ENCODE measurements at regions not wholly inside any gene's neighbourhood (a gene's known extent, or its start where the extent isn't known, plus 50 kb on each side); places are given as distances from the start of the nearest gene placed in this dataset.

DNA sequence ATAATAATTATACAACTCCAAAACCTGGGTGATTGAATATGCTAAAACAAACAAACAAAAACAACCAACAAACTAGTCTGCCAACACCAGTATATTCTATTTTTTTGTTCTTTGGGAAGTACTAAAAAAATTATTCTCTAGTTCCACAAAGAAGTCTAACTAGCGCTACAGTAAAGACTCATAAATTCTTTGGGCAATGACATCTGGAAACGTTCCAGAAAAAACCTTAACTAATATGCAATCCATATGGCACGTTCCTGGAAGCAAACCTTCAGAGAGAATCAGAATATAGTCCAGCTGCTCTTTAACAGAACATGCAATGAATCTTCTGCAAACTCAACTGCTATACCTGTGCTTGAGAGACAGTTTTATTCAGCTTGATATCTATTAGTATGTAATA is 500.1 kb downstream of the TRAM1L1 start:
- DNase-seq (ENCODE audit: extremely low read depth, low read depth) = no peak
- TF ChIP-seq, protein P1, sequence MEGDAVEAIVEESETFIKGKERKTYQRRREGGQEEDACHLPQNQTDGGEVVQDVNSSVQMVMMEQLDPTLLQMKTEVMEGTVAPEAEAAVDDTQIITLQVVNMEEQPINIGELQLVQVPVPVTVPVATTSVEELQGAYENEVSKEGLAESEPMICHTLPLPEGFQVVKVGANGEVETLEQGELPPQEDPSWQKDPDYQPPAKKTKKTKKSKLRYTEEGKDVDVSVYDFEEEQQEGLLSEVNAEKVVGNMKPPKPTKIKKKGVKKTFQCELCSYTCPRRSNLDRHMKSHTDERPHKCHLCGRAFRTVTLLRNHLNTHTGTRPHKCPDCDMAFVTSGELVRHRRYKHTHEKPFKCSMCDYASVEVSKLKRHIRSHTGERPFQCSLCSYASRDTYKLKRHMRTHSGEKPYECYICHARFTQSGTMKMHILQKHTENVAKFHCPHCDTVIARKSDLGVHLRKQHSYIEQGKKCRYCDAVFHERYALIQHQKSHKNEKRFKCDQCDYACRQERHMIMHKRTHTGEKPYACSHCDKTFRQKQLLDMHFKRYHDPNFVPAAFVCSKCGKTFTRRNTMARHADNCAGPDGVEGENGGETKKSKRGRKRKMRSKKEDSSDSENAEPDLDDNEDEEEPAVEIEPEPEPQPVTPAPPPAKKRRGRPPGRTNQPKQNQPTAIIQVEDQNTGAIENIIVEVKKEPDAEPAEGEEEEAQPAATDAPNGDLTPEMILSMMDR (IDR thresholded peaks at IDR 0.05; ENCODE audit: low read depth, low read length) = no peak

DNA sequence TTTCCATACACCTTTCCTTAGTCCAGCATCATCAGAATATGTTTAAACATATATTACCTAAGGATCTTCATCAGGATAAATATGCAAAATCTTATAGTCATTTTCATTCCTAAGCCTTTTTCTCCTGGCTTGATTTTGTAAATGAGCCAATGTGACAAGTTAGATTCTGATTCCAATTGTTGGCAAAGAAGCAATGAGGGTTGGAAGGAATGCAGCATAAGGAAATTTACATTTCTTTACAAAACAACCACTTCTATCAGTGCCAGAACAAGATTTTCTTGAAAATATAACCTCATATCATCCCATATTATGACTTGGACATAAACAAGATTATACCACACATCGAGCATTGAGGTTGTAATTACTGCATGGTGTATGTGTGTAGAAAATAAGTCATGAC is 508.1 kb downstream of the TRAM1L1 start:
- TF ChIP-seq, protein P1 (IDR thresholded peaks at IDR 0.05; ENCODE audit: low read depth, low read length) = no peak

DNA sequence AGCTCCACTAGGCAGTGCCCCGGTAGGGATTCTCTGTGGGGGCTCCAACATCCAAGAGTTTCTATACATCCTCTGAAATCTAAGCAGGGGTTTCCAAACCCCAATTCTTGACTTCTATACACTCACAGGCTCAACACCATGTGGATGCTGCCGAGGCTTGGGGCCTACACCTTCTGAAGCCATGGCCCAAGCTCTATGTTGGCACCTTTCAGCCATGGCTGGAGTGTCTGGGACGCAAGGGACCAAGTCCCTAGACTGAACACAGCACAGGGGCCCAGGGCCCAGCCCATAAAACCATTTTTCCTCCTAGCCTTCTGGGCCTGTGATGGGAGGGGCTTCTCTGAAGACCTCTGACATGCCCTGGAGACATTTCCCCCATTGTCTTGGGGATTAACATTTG is 511.8 kb downstream of the TRAM1L1 start:
- DNase-seq (ENCODE audit: extremely low read depth, low read depth) = no peak
- TF ChIP-seq, protein P1 (IDR thresholded peaks at IDR 0.05; ENCODE audit: low read depth, low read length) = no peak

More for the DNA sequence above, 508.1 kb downstream of the TRAM1L1 start:
- DNase-seq (ENCODE audit: extremely low read depth, low read depth) = no peak

DNA sequence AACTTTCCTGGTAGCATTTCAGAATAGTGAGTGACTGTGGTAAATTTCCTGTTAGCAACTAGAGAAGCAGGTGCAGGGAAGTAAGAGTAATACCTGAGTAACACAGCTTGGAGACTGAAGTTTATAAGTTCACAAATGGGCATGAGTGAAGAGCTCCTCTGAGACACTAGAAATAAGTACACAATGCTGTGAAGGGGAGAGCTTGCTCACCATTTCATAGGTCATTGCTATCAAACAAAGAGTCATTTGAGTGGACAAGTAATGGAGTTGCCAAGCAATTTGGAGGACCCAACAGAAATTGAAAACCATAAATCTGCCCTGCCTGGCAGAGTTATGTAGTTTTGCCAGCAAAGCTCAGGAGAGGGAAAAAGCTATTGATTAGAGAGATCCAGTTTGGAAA is 523.6 kb downstream of the TRAM1L1 start:
- DNase-seq (ENCODE audit: extremely low read depth, low read depth) = no peak
- TF ChIP-seq, protein P1 (IDR thresholded peaks at IDR 0.05; ENCODE audit: low read depth, low read length) = no peak

DNA sequence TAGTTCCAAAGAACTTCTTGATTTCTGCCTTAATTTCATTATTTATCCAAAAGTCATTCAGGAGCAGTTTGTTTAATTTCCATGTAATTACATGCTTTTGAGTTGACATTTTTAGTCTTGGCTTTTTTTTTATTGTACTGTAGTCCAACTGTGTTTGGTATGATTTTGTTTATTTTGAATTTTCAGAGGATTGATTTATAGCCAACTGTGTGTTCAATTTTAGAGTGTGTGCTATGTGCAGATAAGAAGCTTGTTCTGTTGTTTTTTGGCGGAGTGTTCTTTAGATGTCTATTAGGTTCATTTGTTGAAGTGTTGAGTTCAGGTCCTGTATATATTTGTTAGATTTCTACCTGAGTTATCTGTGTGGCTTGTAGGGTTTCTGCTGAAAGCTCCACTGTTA is 533.6 kb downstream of the TRAM1L1 start:
- TF ChIP-seq, protein P1 (IDR thresholded peaks at IDR 0.05; ENCODE audit: low read depth, low read length) = no peak
- DNase-seq (ENCODE audit: extremely low read depth, low read depth) = no peak

DNA sequence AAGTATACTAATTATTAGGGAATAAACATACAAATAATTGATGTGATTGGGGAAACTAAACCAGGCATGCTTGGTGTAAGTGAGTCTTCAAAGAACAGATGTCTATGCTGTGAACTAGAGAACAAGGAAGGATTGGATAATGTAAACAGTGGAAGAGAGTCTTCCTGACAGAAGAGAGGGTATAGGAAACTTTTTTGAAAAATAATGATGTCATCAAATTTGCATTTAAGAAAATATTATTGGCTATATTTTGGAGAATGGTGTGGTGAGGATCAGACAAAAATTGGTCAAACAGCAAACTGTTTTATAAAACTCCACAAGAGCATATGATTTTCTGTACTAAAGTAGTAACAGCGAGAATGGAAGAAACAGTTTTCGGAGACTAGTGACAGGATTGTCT is 537.7 kb downstream of the TRAM1L1 start:
- TF ChIP-seq, protein P1 (IDR thresholded peaks at IDR 0.05; ENCODE audit: low read depth, low read length) = no peak
- no peak for DNase-seq (ENCODE audit: extremely low read depth, low read depth)

DNA sequence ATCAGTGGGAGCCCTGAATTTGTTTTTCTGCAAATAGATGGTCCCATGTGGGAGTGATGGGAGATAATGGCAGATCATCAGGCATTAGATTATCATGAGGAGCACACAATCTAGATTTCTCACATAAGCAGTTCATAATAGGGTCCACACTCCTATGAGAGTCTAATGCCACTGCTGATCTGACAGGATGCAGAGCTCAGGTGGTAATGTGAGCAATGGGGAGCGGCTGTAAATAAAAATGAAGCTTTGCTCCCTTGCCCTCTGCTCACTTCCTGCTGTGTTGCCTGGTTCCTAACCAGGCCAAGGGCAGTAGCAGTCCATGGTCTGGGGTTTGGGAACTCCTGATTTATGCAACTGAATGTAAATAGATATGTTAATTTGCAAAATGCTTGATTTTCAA is 538.6 kb downstream of the TRAM1L1 start:
- DNase-seq (ENCODE audit: extremely low read depth, low read depth) = no peak
- TF ChIP-seq, protein P1 (IDR thresholded peaks at IDR 0.05; ENCODE audit: low read depth, low read length) = no peak
